Osteocyte (in vitro differentiated cells): ENCODE measurements at regions not wholly inside any gene's neighbourhood (a gene's known extent, or its start where the extent isn't known, plus 50 kb on each side); places are given as distances from the start of the nearest gene placed in this dataset.

Source experiments
- DNase-seq: peaks from one replicate; pipeline ENCODE4 v3.0.0; 2021; ENCODE audit warnings: mixed read lengths; ENCODE audit not compliant: unreplicated experiment; ENCODE audit errors: extremely low spot score
- H3K27ac Mint-ChIP-seq: one replicate; pipeline ENCODE4 v1.8.0; 2021; ENCODE audit warnings: mild to moderate bottlenecking, mixed read lengths; ENCODE audit not compliant: unreplicated experiment
- H3K27me3 Mint-ChIP-seq: one replicate; pipeline ENCODE4 v1.8.0; 2021; ENCODE audit warnings: mixed read lengths; ENCODE audit not compliant: unreplicated experiment
- H3K36me3 Mint-ChIP-seq: one replicate; pipeline ENCODE4 v1.8.0; 2021; ENCODE audit warnings: mixed read lengths; ENCODE audit not compliant: unreplicated experiment
- H3K4me1 Mint-ChIP-seq: one replicate; pipeline ENCODE4 v1.8.0; 2021; ENCODE audit warnings: mixed read lengths; ENCODE audit not compliant: unreplicated experiment
- H3K4me3 Mint-ChIP-seq: one replicate; pipeline ENCODE4 v1.8.0; 2021; ENCODE audit warnings: mild to moderate bottlenecking, moderate library complexity, mixed read lengths; ENCODE audit not compliant: unreplicated experiment
- H3K9me3 Mint-ChIP-seq: one replicate; pipeline ENCODE4 v1.8.0; 2021; ENCODE audit warnings: mixed read lengths; ENCODE audit not compliant: unreplicated experiment
- TF ChIP-seq, protein P1 (sequence below): fragments of 200-600 bp; sonication (generic); IDR thresholded peaks from 2 replicates; pipeline ENCODE4 v1.5.0; 2021; ENCODE audit warnings: antibody characterized with exemption, mild to moderate bottlenecking, moderate library complexity

DNA sequence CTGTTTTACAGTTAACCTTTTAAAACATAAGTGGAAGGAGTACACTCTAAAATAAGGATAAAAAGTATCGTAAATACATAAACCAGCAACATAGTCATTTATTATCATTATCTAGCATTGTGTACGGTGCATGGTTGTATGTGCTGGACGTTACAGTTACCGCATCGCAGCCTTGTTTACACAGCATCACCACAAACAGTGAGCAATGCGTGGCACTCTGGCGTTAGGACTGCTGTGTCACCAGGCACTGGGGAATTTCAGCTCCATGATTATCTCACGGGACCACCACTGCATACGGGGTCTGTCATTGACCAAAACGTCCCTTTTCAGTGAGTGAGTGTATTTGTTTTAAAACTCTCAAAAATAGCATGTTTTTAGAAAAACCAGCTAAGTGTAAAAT lies 103.0 kb upstream of the SNTG2 start:
- Mint-ChIP-seq H3K27ac (no peak overlapping the region), H3K27me3 (peaks cover 7% of the 10 kb centered on the region), H3K36me3 (no peaks in the 10 kb centered on the region), H3K4me3 (no peak overlapping the region), H3K4me1 (no peaks in the 10 kb centered on the region), H3K9me3 (no peaks in the 10 kb centered on the region)
- TF ChIP-seq, protein P1, sequence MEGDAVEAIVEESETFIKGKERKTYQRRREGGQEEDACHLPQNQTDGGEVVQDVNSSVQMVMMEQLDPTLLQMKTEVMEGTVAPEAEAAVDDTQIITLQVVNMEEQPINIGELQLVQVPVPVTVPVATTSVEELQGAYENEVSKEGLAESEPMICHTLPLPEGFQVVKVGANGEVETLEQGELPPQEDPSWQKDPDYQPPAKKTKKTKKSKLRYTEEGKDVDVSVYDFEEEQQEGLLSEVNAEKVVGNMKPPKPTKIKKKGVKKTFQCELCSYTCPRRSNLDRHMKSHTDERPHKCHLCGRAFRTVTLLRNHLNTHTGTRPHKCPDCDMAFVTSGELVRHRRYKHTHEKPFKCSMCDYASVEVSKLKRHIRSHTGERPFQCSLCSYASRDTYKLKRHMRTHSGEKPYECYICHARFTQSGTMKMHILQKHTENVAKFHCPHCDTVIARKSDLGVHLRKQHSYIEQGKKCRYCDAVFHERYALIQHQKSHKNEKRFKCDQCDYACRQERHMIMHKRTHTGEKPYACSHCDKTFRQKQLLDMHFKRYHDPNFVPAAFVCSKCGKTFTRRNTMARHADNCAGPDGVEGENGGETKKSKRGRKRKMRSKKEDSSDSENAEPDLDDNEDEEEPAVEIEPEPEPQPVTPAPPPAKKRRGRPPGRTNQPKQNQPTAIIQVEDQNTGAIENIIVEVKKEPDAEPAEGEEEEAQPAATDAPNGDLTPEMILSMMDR: no peak
- no peak for DNase-seq

DNA sequence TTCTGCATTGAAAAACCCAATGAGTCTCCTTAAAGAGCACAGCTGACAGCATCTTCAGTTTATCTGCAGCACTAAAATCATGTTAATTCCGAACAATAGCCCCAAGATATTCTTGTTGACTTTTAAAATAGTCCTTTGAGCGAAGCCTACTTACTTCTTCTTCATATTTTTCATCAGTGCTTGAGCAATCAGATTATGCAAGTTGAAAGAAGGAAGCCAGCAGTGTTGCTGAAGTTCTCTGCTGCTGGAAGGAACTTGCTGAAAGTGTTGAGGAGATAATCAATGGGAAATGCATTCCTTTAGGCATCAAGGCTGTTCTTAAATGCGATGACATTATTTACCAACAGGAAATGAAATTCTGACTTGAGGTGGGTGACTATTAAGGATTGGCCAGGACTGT lies 105.9 kb upstream of the SNTG2 start:
- no peak overlapping the region for H3K27ac Mint-ChIP-seq
- H3K9me3 Mint-ChIP-seq: peaks cover 4% of the 10 kb centered on the region
- TF ChIP-seq, protein P1: no peak
- H3K4me3 Mint-ChIP-seq: no peak overlapping the region
- H3K27me3 Mint-ChIP-seq: peaks cover 11% of the 10 kb centered on the region
- no peaks in the 10 kb centered on the region for H3K4me1 Mint-ChIP-seq
- no peaks in the 10 kb centered on the region for H3K36me3 Mint-ChIP-seq
- no peak for DNase-seq

DNA sequence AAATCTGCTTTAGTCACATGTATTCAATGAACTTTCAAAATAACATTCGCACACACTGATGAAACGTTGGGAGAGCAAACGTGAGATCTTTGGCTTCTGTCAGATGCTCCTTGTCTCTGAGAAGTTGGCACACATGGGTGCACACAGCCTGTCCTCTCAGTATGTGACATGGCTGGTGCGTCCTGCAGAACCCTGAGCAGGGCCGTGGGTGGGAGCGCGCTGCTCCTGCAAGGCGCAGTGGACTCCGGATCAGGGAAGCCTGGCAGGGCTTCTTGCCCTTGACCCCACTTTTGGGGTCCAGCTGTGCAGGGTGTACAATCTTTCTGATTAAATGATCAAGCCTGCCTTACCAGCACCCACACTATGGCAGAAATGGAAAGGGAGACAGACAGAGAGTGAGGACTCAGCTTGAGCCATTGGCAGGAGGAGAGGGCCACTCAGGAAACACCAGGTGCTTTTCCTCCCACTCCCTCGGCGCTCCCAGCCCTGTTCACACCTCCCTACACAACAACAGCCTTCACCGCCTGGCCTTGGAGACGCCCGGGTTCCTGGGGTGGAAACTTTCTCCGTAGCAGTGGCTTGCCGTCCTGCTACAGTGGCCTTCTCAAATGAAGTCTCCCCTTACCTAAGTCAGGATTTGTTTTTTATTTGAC lies 108.4 kb upstream of the SNTG2 start:
- Mint-ChIP-seq H3K4me1 (no peaks in the 10 kb centered on the region), H3K36me3 (no peaks in the 10 kb centered on the region), H3K27ac (no peak overlapping the region), H3K27me3 (peaks cover 15% of the 10 kb centered on the region), H3K9me3 (peaks cover 7% of the 10 kb centered on the region), H3K4me3 (no peak overlapping the region)
- TF ChIP-seq, protein P1: no peak
- no peak for DNase-seq

DNA sequence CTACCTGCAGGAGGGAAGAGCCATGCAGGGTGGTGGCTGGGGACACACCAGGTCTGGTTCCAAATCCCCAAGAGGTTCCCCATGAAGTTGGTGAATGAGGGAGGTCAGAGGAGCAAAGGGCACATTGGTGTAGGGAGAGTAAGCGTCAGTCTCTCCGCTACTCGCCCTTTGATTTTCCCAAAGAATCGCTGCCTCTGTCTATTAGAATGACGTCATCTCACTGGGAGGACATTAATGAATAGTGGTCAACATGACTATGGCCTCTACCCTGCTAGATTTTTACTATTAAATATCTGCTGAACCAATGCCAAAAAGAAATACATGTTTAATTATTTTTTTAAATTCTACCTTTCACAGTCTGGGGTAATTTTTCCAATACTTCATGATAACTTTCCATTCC lies 109.6 kb upstream of the SNTG2 start:
- no peaks in the 10 kb centered on the region for H3K4me1 Mint-ChIP-seq
- H3K9me3 Mint-ChIP-seq: peaks cover 7% of the 10 kb centered on the region
- TF ChIP-seq, protein P1: no peak
- no peak overlapping the region for H3K27ac Mint-ChIP-seq
- H3K4me3 Mint-ChIP-seq: no peak overlapping the region
- H3K36me3 Mint-ChIP-seq: no peaks in the 10 kb centered on the region
- peaks cover 15% of the 10 kb centered on the region for H3K27me3 Mint-ChIP-seq
- no peak for DNase-seq

DNA sequence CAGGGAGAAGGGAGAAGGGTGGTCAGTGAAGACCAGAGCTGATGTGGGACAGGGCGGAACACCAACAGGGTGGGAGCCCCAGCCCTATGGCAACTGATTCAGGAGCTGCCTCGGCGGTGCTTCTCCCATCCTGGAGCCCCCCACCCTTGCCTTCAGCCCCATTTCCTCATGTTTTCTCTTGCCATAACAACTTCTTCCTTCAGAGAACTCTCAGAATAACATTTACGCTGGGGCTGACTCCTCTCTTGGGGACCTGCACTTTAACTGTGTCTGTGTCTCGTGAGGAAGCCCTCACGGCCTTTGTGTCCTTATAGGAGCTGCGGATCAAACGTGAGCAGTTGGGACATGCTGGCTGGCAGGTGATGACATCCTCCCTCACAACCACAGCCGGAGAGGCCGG lies 116.4 kb upstream of the SNTG2 start:
- Mint-ChIP-seq H3K9me3 (peaks cover 3% of the 10 kb centered on the region), H3K4me3 (no peak overlapping the region)

More for the DNA sequence above, 116.4 kb upstream of the SNTG2 start:
- Mint-ChIP-seq H3K4me1 (no peaks in the 10 kb centered on the region), H3K36me3 (no peaks in the 10 kb centered on the region), H3K27me3 (peaks cover 3% of the 10 kb centered on the region), H3K27ac (no peak overlapping the region)
- TF ChIP-seq, protein P1: no peak
- DNase-seq: no peak
